ENCODE measurements at regions not wholly inside any gene's neighbourhood (a gene's known extent, or its start where the extent isn't known, plus 50 kb on each side); places are given as distances from the start of the nearest gene placed in this dataset.
A peak's percentile ranks its signal among the peaks of the same experiment; 100 is the strongest.

DNA sequence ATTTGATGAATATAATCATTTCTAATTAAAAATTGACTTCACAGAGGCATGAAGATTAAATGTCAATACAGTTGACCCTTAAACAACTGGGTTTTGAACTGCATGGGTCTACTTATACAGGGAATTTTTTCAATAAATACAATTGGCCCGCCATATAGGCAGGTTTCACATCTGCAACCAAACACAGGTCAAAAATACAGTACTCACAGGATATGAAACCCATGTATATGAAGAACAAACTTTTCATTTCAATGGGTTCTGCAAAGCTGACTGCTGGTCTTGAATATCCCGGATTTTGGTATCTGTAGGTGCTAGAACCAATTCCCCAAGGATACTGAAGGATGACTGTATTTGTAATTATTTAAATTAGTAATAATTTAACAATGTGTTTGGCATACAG, 555.6 kb downstream of the EPHA4 start:
- DNase-seq: no peak

DNA sequence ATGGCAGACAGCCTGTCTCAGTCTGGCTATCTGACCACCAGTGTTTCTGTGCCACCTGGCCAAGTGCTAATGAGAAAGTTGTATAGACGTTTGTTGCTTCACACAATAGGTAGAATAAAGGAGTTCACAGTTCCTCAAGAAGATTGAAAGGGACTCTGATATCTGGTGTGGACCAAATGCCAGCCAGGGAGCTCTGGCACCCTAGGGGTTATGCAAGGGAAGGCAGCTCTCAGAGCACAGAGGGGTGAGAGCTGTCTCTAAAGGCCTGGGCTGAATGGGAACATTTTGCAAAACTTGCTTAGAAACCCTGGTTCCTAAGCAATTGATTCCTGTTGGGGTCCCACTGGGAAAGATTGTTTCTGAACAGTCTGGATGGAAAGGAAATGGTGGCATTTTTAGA, 553.8 kb downstream of the EPHA4 start:
- no peak for DNase-seq

DNA sequence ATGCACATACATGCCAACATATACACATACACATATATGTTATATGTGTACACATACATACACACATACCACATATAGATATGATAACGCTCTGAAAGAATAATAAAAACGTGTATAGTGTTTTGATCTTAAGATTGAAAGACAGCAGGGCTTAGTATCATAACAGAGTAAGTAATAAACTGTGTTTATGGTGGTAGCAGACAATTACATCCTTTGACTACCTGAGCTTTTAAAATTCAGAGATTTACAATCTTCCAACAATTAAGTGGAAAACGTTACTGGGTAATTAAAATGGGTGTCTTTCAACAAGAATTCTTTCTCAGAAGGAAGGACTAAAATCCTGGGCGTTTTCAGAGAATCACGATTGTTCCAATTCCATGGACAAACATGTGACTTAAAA, 552.4 kb downstream of the EPHA4 start:
- no peak for DNase-seq

- DNase-seq: no peak
Measured at GRCh38 chr2:221022554-221022953, 549.5 kb downstream of the EPHA4 start.

DNA sequence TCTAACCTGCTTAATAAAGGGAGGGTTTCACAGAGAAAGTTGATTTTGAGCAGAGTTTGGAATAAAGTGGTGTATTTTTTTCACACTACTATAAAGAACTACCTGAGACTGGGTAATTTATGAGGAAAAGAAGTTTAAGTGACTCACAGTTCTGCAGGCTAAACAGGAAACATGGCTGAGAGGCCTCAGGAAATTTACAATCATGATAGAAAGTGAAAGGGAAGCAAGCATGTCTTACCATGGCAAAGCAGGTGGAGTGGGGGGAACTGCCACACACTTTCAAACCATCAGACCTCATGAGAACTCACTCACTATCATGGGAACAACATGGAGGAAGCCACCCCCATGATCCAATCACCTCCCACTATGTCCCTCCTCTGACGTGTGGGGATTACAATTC, 546.7 kb downstream of the EPHA4 start:
- DNase-seq: no peak

DNA sequence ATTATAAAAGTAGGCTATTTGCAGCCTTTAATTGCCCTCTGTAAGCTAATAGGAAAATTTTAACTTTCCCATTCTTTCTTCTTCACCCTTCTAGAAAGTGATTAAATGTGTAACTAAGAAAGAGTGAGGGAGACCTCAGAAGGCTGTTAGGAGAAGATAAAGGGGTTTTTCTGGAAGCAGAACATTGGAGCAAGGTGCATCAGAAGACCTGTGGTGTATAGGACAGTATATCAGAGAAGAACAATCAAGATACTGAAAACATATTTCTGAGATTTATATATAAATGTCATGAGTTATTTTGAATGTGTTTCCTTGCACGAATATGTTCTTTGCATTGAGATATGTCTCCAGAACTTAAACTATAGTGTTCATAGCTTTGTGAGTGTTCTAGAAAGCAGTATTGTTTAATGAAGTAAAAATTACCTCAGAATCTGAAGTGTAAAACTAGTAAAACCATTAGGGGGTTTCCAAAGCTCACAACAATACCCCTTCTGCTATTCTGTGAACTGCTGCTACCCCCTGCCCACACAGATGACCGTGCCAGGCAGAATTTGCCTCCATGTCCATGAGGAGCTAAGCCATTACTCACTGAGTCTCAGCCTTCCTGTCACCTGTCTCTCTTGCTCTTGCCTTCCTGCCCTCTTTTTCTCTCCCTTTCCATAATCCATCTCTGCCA, 537.9 kb downstream of the EPHA4 start:
- no peak for DNase-seq

- DNase-seq: no peak
Measured at GRCh38 chr2:221034973-221035372, 537.1 kb downstream of the EPHA4 start.

DNA sequence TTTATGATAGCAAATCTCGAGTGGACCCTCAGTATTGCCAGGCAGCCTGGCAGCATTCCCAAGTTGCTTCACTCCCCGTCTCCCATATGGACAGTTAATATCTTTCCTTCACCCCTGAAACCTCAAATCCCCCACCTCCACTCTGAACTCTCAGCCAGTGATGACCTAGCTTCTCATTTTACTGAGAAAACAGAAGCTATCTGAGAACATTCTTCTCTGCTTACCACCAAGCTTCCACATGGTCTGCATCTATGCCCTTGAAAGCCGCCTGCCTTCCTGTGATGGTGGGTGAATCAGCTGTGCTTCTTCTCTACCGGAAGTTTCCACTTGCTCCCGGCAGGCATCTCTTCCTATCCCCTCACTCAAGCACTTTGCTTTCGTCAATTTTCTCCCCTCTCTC, 529.2 kb downstream of the EPHA4 start:
- DNase-seq: no peak

DNA sequence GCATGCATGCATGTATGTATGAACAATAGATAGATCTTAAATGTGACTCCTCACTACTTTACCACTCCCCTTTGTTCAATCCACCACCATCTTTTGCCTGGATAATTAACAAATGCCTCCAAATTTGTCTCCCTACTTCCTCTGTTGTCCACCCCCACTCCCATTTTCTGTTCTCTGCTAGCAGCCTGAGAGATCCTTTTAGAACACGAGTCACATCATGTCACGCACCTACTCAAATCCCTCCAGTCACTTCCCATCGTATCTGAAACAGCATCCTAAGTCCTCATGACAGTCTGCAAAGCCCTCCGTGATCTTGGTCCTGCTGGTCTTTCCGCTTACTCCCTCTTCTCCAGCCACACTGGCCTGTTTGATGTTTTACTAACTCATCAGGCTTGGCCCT, 527.3 kb downstream of the EPHA4 start:
- no peak for DNase-seq

- no peak for DNase-seq
Measured at GRCh38 chr2:221050020-221050795, 521.9 kb downstream of the EPHA4 start.

DNA sequence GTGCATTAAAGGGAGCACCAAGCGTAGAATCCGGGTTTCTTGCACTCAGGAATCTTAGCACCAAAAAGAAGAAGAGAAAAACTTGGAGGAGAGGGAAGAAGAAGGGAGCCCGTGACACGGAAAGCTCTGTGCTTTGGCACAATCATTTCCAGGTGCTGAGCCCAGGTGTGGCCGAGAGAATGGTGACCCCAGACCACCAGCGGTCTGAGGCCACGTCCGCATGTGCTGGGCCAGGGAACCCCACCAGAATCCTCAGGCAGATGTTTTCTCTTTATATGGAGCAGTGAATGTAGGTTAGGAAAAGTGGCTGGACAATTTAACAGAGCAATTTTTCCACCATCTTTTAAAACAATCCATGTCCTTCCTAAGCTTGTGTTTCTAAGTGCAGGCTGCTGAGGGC, 520.9 kb downstream of the EPHA4 start:
- DNase-seq: no peak

- peak; percentile 56 for DNase-seq
Measured at GRCh38 chr2:221060376-221060775, 511.7 kb downstream of the EPHA4 start.

DNA sequence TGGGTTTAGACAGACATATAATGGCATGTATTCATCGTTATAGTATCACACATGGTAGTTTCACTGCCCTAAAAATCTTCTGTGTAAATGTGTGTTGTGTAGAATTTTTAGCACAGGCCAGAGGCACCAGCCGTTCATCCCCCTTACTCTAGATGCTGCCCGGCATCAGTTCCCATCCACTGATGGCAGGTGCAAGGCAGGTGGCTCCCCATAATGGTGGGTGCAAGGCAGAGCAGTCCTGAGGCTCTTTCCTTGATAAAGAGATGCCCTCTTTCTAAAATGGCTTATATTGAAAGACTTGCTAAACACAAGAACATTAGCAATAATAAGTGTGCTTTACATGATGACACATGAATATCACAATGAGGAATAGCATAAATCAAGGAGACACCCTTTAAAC, 508.5 kb downstream of the EPHA4 start:
- DNase-seq: no peak

DNA sequence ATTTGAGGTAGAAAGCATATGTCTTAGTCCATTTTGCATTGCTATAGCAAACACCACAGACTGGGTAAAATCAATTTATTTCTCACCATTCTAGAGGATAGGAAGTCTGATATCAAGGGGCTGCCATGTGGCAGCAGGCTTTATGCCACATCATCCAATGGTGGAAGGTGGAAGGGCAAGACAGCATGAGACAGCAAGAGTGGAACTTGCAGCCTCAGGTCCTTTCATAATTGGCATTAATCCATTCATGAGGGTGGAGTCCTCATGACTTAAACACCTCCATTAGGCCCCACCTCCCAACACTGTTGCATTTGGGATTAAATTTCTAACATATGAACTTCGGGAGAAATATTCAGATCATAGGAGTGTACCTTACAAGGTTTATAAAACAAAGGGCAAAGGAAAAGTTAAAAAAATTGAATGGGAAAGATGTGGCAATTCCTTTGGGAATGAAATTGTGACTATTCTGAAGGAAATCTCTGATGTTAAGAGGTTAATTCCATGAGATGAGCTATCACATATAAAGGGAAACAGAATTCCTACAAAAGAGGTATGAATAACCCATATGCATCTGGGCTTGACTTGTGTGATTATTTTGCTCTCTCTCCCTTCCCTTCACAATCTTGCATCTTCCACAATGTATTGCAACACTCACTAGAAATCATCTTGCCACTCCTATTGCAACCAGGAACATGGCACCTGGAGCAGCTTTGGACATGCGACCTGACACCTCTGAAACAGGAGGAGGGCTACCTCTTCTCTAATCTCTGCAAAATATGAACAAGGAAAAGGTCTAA, 507.8 kb downstream of the EPHA4 start:
- DNase-seq: no peak

DNA sequence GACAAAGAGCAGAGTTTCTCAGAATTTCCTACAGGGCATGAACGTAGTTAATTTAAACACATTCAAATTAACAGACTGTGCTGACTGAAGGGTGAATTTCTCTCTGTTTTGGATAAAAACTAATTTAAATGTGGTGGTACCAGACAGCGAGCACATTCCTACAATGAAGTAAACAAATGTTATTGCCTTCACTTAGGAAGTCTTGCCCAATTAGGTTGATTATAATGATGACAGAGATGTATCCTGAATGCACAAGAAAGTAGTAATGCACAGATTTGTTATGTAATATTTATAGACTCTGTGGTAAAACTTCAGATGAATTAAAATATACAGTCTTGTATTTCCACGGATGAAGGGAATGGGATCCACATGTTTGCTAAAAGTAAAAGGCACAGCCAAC, 507.2 kb downstream of the EPHA4 start:
- DNase-seq: no peak

DNA sequence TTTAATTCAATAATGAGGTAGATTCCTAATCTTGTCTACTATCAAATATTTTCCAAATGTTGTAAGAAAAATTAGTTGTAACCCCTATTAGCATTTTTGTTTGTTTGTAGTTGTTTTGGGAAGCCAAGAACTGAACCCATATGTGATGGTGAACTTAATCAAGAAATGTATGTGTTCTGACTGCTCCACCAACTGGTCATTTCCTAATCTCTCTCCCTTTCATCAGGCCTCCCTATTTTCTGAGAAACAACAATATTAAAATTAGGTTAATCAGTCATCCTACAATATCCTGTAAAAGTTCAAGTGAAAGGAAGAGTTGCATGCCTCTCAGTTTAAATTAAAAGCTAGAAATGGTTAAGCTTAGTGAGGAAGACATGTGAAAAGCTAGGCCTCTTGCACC, 504.0 kb downstream of the EPHA4 start:
- DNase-seq: no peak

- no peak for DNase-seq
Measured at GRCh38 chr2:221070106-221070505, 502.0 kb downstream of the EPHA4 start.

- no peak for DNase-seq
Measured at GRCh38 chr2:221073326-221074049, 498.6 kb downstream of the EPHA4 start.

DNA sequence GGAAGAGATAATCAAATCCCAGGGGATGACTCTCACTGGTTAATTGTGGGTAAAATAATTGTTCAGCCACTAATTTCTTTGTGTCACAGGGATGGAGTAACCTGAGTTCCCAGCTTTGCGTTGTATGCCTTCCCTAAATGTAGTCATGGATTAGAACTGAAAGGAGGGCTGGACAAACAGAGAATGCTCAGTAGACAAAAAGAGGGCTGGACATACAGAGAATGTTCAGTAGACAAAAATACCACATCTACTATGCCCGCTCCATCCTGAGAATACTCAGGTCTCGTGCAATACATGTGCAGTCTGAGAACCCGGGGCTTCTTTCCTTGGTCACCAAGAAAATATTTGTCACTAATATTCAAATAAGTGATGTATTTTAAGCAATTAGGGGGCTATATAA, 497.9 kb downstream of the EPHA4 start:
- no peak for DNase-seq

- peak; percentile 35 for DNase-seq
Measured at GRCh38 chr2:221075203-221075602, 496.9 kb downstream of the EPHA4 start.

GRCh38 chr2:221077251-221077650, 494.9 kb downstream of the EPHA4 start:
- DNase-seq: no peak

- DNase-seq: no peak
Measured at GRCh38 chr2:221077799-221078198, 494.3 kb downstream of the EPHA4 start.

- DNase-seq: peak; percentile 5
Measured at GRCh38 chr2:221085341-221085900, 486.7 kb downstream of the EPHA4 start.

Measured in HCEC 1CT (cell line).